Fibroblast of the aortic adventitia (primary cell): ENCODE measurements at regions not wholly inside any gene's neighbourhood (a gene's known extent, or its start where the extent isn't known, plus 50 kb on each side); places are given as distances from the start of the nearest gene placed in this dataset.
A peak's percentile ranks its signal among the peaks of the same experiment; 100 is the strongest.

Source experiments
- DNase-seq: peaks from one replicate; pipeline ENCODE4 v3.0.0-alpha.2; 2010; ENCODE audit warnings: low read depth
- H3K4me3 ChIP-seq: 2 replicates; pipeline ENCODE4 v1.5.1; 2011; ENCODE audit warnings: low read depth, mild to moderate bottlenecking, control low read depth, low read length, moderate library complexity
- TF ChIP-seq, protein P1 (sequence below): IDR thresholded peaks from 2 replicates; pipeline ENCODE4 v1.5.1; 2011; ENCODE audit warnings: mild to moderate bottlenecking, low read length, control low read depth, inconsistent platforms; ENCODE audit not compliant: insufficient read depth

DNA sequence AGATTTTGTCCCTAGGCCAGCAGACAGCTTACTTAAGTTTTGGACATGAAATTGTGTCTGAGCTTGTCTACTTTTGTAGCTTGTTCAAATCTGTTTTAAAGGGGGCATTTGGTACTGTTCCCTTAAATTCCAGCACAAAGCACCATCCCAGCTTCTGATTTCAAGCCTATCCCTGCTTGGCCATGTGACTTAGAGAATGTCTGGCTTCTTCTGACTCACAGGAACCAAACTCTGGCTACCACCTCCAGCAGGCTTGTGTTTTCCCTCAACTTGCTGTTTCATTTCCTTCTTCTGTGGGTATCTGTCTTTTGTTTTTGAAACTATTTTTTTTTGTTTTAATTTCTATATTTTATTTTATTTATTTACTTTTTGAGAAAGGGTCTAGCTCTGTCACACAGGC lies 97.9 kb upstream of the FZD8 start:
- no peak overlapping the region for H3K4me3 ChIP-seq
- DNase-seq: peak; percentile 72
- TF ChIP-seq, protein P1, sequence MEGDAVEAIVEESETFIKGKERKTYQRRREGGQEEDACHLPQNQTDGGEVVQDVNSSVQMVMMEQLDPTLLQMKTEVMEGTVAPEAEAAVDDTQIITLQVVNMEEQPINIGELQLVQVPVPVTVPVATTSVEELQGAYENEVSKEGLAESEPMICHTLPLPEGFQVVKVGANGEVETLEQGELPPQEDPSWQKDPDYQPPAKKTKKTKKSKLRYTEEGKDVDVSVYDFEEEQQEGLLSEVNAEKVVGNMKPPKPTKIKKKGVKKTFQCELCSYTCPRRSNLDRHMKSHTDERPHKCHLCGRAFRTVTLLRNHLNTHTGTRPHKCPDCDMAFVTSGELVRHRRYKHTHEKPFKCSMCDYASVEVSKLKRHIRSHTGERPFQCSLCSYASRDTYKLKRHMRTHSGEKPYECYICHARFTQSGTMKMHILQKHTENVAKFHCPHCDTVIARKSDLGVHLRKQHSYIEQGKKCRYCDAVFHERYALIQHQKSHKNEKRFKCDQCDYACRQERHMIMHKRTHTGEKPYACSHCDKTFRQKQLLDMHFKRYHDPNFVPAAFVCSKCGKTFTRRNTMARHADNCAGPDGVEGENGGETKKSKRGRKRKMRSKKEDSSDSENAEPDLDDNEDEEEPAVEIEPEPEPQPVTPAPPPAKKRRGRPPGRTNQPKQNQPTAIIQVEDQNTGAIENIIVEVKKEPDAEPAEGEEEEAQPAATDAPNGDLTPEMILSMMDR: no peak

DNA sequence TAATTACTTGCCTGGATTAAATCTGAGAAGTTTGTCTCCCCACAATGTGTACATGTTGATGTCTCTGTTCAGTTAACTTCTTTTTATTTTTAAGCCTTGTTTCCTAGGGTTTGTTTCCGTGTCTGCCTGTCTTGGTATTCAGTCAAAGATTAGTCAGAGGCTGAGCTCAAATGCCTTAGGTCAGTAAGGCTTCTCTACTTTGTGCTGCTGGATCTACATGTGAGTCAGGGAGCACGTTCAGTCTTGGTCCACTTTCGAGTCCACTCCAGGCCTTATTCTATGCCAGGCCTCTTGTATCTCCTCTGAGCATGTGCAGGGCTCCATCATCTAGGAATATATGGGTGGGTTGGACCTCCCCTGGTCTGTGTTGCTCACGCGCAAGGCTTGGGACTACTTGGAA lies 93.3 kb upstream of the FZD8 start:
- TF ChIP-seq, protein P1: no peak
- peak; percentile 77 for DNase-seq
- H3K4me3 ChIP-seq: no peak overlapping the region

DNA sequence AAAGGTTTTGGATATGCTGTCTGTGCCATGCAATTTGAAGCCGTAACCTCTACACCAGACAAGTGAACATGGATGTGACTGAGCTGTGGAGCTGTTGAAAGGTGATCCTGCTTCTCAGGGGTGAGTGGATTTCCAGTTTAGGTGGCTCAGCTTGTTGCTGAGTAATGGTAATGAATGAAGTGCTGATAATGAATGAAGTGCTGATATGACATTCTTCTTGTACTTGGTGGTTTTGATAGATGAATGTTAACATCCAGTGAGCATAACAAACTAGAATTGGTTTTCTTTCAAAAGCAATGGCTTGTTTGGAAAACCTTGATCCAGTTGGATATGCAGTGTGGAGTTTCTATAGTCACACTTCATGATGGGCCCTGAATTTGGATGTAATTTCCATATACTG lies 89.7 kb upstream of the FZD8 start:
- no peak for DNase-seq
- no peak overlapping the region for H3K4me3 ChIP-seq
- TF ChIP-seq, protein P1: no peak

DNA sequence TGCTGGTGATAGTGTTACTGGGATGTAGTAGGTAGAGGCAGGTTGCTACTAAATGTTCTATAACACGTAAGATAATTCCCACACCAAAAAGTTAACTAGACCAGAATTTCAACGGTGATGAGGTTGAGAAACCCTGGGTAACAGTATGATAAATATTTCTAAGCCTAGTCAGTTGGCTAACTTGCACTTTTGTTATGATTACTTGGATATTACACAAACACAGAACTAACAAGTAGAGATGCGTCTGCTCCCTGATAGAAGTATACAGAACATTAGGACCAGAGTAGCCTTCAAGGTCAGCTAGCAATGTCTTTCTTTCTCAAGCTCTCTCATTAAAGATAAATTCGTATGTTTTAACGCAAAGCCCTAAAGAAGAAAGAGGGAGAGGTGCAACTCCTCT lies 86.2 kb upstream of the FZD8 start:
- DNase-seq: no peak
- TF ChIP-seq, protein P1: no peak
- H3K4me3 ChIP-seq: no peak overlapping the region

DNA sequence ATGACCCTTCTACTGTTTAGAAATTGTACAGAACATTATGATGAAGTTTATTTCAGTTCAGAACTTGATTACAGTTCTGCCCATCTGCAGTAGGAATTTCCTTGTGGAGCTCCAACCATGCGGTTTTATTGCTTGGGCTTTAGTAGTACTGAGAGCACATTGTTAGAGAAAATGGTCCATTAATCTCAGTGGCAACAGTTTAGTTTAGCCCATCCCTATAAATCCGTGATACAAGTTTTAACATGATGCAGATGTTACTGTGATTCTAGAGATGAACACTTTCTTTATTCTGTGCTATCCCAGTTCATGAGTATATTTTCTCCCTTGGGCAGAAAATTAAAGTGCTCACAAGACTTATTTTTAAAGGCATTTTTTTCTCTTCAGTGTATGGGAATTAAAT lies 84.8 kb upstream of the FZD8 start:
- DNase-seq: no peak
- H3K4me3 ChIP-seq: no peak overlapping the region
- TF ChIP-seq, protein P1: no peak

DNA sequence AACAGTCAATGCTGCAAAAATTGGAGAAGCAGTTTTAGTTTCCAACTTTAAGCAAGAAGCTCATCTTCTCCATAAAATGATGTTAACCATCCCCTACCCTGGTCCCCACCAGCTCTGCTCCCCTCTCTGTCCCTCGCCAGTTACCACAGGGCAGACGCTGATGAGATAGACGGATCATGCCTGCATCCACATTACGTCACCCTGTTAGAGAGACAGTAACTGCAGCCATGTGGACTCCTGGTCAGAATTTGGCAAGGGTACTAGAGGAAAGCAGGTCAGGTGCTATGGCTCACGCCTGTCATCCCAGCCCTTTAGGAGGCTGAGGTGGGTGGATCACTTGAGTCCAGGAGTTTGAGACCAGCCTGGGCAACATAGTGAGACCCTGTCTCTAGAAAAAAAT lies 81.9 kb upstream of the FZD8 start:
- no peak for DNase-seq
- no peak overlapping the region for H3K4me3 ChIP-seq
- TF ChIP-seq, protein P1: no peak

DNA sequence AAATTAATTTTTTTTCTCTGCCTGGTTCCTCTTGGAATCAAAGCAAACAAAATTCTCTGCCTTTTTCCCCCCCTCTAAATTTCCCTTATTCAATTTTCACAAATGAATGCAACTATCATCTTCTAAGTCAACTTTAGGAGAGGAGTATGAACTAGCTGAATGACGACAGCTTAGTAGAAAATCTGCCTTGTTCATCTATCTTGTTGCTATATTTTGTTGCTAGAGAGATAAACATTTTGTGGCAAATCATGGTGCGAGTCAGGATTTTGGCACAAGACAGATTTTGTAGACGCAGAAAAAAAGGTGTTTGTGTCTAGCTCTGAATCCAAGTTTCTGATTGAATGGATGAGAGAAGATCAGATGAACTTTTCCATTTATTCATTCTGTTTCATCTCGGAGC lies 81.0 kb upstream of the FZD8 start:
- no peak overlapping the region for H3K4me3 ChIP-seq
- TF ChIP-seq, protein P1: no peak
- DNase-seq: no peak
